HFFc6 (cell line): ENCODE measurements at regions not wholly inside any gene's neighbourhood (a gene's known extent, or its start where the extent isn't known, plus 50 kb on each side); places are given as distances from the start of the nearest gene placed in this dataset.

Experiments used
- DNase-seq: peaks from one replicate; pipeline ENCODE4 v3.0.0-alpha.2; 2018
- H3K27ac Mint-ChIP-seq: 2 replicates; pipeline ENCODE4 v1.8.0; 2020; ENCODE audit warnings: mild to moderate bottlenecking, mixed read lengths
- H3K27me3 Mint-ChIP-seq: 2 replicates; pipeline ENCODE4 v1.8.0; 2021; ENCODE audit warnings: mild to moderate bottlenecking, moderate library complexity, mixed read lengths; ENCODE audit not compliant: insufficient read depth
- H3K36me3 Mint-ChIP-seq: 2 replicates; pipeline ENCODE4 v1.8.0; 2021; ENCODE audit warnings: low read depth, mixed read lengths
- H3K4me1 Mint-ChIP-seq: 2 replicates; pipeline ENCODE4 v1.8.0; 2020; ENCODE audit warnings: low read depth, mixed read lengths
- H3K4me3 Mint-ChIP-seq: 2 replicates; pipeline ENCODE4 v1.8.0; 2020; ENCODE audit warnings: mild to moderate bottlenecking, moderate library complexity, mixed read lengths
- H3K9me3 Mint-ChIP-seq: 2 replicates; pipeline ENCODE4 v1.8.0; 2020; ENCODE audit warnings: mild to moderate bottlenecking, mixed read lengths
- CTCF ChIP-seq: fragments of 200-600 bp; sonication (generic); IDR thresholded peaks from 2 replicates; pipeline ENCODE4 v1.5.0; 2021; ENCODE audit warnings: antibody characterized with exemption, mild to moderate bottlenecking

GRCh38 chr10:57963546-57963945 is 304.1 kb downstream of the IPMK start:
- Mint-ChIP-seq H3K4me1 (peaks cover 93% of the 10 kb centered on the region), H3K36me3 (peaks cover 13% of the 10 kb centered on the region; the same call in 1 of the 2 replicates), H3K4me3 (no peak overlapping the region), H3K27me3 (no peaks in the 10 kb centered on the region; the same call in 1 of the 2 replicates), H3K9me3 (0 out of 2 replicates have a peak, but pooled peaks cover 7% of the 10 kb centered on the region), H3K27ac (peak overlapping the region; percentile 97)
- TF ChIP-seq CTCF = no peak
- no peak for DNase-seq

- DNase-seq = no peak
- H3K27me3 Mint-ChIP-seq = no peaks in the 10 kb centered on the region; the same call in 1 of the 2 replicates
- peak overlapping the region; percentile 1; the same call in 1 of the 2 replicates for H3K4me3 Mint-ChIP-seq
Measured at GRCh38 chr10:57962839-57963238, 304.9 kb downstream of the IPMK start.

DNA sequence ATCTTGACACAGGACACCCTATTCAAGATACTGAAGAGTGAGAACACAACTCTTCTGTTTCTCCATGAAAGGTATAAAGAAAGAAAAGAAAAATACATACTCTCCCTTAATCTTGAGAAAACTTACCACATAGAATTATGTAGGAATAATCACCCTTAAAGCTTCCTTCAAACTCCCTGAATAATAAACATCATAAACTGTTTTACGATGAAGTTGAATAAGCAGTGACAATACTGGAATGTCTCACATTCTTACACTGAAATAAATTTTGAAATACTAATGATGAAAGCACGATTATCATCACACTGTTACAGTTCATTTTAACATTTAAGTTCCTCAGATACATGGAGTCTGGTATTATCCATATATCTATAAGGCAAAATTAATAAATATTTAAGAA is 306.2 kb downstream of the IPMK start:
- H3K27ac Mint-ChIP-seq = peak overlapping the region; percentile 97; the same call in 1 of the 2 replicates
- peaks cover 87% of the 10 kb centered on the region for H3K4me1 Mint-ChIP-seq
- no peaks in the 10 kb centered on the region; the same call in 1 of the 2 replicates for H3K27me3 Mint-ChIP-seq
- TF ChIP-seq CTCF = no peak
- no peak for DNase-seq
- peaks cover 8% of the 10 kb centered on the region; the same call in 1 of the 2 replicates for H3K36me3 Mint-ChIP-seq
- peak overlapping the region; percentile 54; the same call in 1 of the 2 replicates for H3K4me3 Mint-ChIP-seq
- H3K9me3 Mint-ChIP-seq = 0 out of 2 replicates have a peak, but pooled peaks cover 2% of the 10 kb centered on the region

More at GRCh38 chr10:57962839-57963238, 304.9 kb downstream of the IPMK start:
- Mint-ChIP-seq H3K36me3 (peaks cover 13% of the 10 kb centered on the region; the same call in 1 of the 2 replicates), H3K9me3 (0 out of 2 replicates have a peak, but pooled peaks cover 7% of the 10 kb centered on the region), H3K4me1 (peaks cover 86% of the 10 kb centered on the region), H3K27ac (peak overlapping the region; percentile 97; the same call in 1 of the 2 replicates)
- TF ChIP-seq CTCF = no peak

- Mint-ChIP-seq H3K4me3 (no peak overlapping the region; the same call in 1 of the 2 replicates), H3K9me3 (no peaks in the 10 kb centered on the region), H3K4me1 (peaks cover 87% of the 10 kb centered on the region), H3K36me3 (peaks cover 4% of the 10 kb centered on the region; the same call in 1 of the 2 replicates), H3K27me3 (no peaks in the 10 kb centered on the region), H3K27ac (peak overlapping the region; percentile 97)
- no peak for TF ChIP-seq CTCF
- DNase-seq = peak; percentile 23
Measured at GRCh38 chr10:57960406-57960805, 307.3 kb downstream of the IPMK start.

DNA sequence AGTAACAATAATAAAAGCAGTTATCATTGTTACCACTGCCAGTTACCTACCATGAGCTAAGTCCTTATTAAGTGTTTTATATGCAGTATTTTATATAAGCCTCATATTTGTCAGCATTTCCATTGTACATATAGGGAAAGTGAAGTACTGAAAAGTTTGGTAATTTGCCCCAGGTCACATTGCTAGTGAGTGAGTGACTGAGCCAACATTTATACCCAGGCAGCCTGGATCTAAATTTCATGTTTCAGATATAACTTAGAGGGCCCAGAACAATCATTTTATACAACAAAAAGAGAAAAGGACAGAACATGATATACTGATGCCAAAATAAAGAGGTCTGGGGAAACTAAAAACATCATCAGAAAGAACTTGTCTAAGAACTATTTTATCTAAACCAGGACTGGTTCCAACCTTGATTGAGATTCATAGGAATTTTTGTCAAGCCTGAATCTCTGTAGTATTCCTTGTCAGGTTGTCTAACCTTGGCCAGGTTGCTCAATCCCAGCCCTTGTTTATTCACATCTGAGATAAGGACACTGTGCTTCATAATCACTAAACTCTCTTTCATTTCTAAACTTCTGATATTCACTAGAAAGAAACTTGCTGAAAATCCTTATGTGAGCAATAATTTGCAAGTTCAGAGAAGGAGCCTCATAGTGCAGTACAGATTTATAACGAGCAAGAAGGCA is 308.2 kb downstream of the IPMK start:
- Mint-ChIP-seq H3K9me3 (no peaks in the 10 kb centered on the region), H3K27me3 (peaks cover under 1% of the 10 kb centered on the region; the same call in 1 of the 2 replicates), H3K36me3 (peaks cover 4% of the 10 kb centered on the region; the same call in 1 of the 2 replicates), H3K27ac (peak overlapping the region; percentile 28; the same call in 1 of the 2 replicates), H3K4me1 (peaks cover 87% of the 10 kb centered on the region), H3K4me3 (no peak overlapping the region)
- TF ChIP-seq CTCF = no peak
- DNase-seq = no peak
